ENCODE measurements at regions not wholly inside any gene's neighbourhood (a gene's known extent, or its start where the extent isn't known, plus 50 kb on each side); places are given as distances from the start of the nearest gene placed in this dataset.
A peak's percentile ranks its signal among the peaks of the same experiment; 100 is the strongest.

DNA sequence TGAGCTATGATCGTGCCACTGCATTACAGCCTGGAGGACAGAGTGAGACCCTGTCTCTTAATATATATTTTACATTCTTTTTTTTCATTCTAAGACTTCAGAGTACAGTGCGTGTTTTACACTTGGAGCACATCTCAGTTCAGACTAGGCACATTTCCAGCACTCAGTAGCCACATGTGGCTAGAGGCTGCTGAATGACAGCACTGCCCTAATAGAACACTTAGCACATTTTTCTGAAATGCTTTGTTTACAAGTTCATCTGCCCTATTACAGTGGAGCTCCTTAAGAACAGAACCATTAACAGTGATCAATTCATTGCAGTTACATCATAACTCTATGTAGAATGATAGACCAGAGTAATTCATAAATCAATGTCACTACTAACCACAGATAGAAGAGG lies 138.1 kb downstream of the SUCLG1 start:
- no peak for TF ChIP-seq POLR2A (IDR thresholded peaks at IDR 0.05)
- TF ChIP-seq, protein P1, sequence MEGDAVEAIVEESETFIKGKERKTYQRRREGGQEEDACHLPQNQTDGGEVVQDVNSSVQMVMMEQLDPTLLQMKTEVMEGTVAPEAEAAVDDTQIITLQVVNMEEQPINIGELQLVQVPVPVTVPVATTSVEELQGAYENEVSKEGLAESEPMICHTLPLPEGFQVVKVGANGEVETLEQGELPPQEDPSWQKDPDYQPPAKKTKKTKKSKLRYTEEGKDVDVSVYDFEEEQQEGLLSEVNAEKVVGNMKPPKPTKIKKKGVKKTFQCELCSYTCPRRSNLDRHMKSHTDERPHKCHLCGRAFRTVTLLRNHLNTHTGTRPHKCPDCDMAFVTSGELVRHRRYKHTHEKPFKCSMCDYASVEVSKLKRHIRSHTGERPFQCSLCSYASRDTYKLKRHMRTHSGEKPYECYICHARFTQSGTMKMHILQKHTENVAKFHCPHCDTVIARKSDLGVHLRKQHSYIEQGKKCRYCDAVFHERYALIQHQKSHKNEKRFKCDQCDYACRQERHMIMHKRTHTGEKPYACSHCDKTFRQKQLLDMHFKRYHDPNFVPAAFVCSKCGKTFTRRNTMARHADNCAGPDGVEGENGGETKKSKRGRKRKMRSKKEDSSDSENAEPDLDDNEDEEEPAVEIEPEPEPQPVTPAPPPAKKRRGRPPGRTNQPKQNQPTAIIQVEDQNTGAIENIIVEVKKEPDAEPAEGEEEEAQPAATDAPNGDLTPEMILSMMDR (IDR thresholded peaks at IDR 0.05), result no peak
- no peaks in the 10 kb centered on the region for H3K9me3 ChIP-seq
- H3K4me1 ChIP-seq, result no peaks in the 10 kb centered on the region
- DNase-seq, result no peak
- H3K27me3 ChIP-seq, result no peaks in the 10 kb centered on the region
- H3K4me3 ChIP-seq, result no peak overlapping the region
- H3K36me3 ChIP-seq, result no peaks in the 10 kb centered on the region
- no peak overlapping the region for H3K27ac ChIP-seq

DNA sequence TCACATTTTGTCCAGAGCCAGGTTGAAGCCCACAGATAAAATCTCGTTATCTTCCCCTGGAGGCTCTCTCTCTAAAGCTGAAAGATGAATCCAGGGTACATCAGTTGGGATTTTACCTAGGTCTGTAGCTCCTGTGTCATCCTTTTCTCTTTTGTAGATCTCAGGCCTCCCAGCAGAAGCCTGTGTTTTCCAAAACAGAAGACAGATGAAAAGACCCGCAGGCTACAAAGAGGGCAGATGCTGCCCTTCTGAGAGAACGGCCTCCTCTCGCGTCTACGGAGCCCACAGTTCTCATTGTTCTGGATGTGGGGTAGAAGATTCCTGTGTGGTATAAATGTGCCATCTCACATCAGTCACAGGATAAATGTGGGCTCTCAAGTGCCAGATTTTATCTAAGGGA lies 139.5 kb downstream of the SUCLG1 start:
- Histone ChIP-seq H3K27ac (no peak overlapping the region), H3K4me1 (no peaks in the 10 kb centered on the region), H3K36me3 (no peaks in the 10 kb centered on the region), H3K27me3 (no peaks in the 10 kb centered on the region), H3K9me3 (no peaks in the 10 kb centered on the region), H3K4me3 (no peak overlapping the region)
- no peak for DNase-seq
- no peak for TF ChIP-seq POLR2A (IDR thresholded peaks at IDR 0.05)
- TF ChIP-seq, protein P1 (IDR thresholded peaks at IDR 0.05), result no peak

DNA sequence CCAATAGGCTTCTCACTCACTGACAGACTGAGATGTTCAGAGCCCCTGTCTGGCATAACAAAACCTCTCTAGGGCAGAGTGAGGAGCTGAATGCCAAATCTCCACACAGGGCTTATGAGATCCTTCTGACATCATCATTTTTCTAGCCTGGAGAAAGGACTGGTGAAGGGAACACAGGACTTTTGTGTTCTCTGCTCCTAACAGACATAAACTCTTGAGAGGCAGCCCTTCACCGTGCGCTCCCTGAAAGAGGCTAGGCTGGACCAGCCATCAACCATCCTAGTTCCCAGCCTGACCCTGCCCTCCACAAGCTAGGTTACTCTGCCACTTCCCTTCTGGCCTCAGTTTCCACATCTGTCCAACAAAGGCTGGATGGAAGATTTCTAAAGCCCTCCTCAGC lies 141.9 kb downstream of the SUCLG1 start:
- TF ChIP-seq, protein P1 (IDR thresholded peaks at IDR 0.05), result no peak
- no peak for DNase-seq

DNA sequence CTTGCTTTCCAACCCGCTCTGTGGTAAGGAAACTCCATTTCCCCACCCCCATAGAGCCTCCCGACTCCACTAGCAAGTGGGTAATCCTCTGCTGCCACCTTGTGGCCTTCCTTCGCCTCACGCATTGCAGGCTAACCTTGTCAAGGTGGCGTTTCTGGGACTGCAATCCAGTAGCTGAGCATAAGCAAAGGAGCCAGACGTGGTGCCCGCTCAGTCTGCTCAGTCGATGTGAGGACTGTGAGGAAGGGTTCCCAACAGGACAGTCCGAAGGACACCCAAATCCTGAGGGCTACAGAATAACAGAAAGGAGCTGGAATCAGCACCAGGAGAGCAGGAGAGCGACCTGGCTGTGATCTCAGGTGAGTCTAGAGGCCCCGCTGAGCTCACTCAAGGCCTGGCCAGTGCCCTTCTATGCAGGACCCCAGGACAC lies 144.2 kb downstream of the SUCLG1 start:
- DNase-seq, result peak; percentile 46 to 89 (median 82)
- no peaks in the 10 kb centered on the region for H3K36me3 ChIP-seq
- TF ChIP-seq, protein P1 (IDR thresholded peaks at IDR 0.05), result peak in 5 of 6 experiments; percentile 8 to 90 (median 85)
- no peak for TF ChIP-seq POLR2A (IDR thresholded peaks at IDR 0.05)
- H3K9me3 ChIP-seq, result no peaks in the 10 kb centered on the region
- H3K4me1 ChIP-seq, result no peaks in the 10 kb centered on the region
- no peak overlapping the region for H3K4me3 ChIP-seq
- no peak overlapping the region for H3K27ac ChIP-seq
- H3K27me3 ChIP-seq, result no peaks in the 10 kb centered on the region

More for the DNA sequence above, 141.9 kb downstream of the SUCLG1 start:
- no peaks in the 10 kb centered on the region for H3K4me1 ChIP-seq
- no peaks in the 10 kb centered on the region for H3K9me3 ChIP-seq
- no peak overlapping the region for H3K4me3 ChIP-seq
- no peaks in the 10 kb centered on the region for H3K36me3 ChIP-seq
- H3K27ac ChIP-seq, result no peak overlapping the region
- H3K27me3 ChIP-seq, result no peaks in the 10 kb centered on the region

DNA sequence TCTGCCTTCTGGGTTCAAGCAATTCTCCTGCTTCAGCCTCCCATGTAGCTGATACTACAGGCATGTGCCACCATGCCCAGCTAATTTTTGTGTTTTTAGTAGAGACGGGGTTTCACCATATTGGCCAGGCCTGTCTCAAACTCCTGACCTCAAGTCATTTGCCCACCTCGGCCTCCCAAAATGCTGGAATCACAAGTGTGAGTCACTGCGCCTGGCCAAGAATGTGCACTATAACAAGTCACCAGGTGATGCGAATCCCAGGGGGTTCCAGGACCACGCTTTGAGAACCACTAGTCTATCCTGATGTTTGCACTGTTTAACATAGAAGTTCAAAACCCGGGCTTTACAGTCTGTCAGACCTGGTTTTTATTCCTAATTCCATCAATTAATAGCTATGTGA lies 144.8 kb downstream of the SUCLG1 start:
- Histone ChIP-seq H3K4me3 (no peak overlapping the region), H3K4me1 (no peaks in the 10 kb centered on the region), H3K36me3 (no peaks in the 10 kb centered on the region), H3K9me3 (no peaks in the 10 kb centered on the region), H3K27ac (no peak overlapping the region), H3K27me3 (no peaks in the 10 kb centered on the region)
- DNase-seq, result no peak
- TF ChIP-seq, protein P1 (IDR thresholded peaks at IDR 0.05), result no peak
- TF ChIP-seq POLR2A (IDR thresholded peaks at IDR 0.05), result no peak

DNA sequence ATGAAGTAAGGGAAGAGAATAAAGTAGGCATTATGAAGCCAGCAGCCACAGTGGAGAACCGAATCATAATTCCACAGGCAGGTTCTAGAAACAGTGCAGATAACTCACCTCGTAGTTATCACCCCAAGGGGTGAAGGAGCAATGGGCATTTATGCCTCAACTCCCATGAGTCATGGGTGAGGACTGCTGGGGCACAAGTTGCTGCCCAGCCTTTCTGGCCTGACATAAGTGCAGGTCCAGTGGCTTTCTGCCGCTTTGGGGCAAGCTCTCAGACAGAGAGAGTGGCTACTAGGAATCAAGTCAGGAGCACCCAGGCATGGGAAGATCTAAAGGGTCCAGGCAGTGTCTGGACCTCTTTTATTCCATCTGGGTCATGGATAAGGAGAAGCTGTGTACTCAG lies 149.8 kb downstream of the SUCLG1 start:
- H3K27ac ChIP-seq, result no peak overlapping the region
- no peak overlapping the region for H3K4me3 ChIP-seq
- no peak for DNase-seq
- H3K27me3 ChIP-seq, result no peaks in the 10 kb centered on the region
- no peaks in the 10 kb centered on the region for H3K36me3 ChIP-seq
- H3K9me3 ChIP-seq, result peaks cover 0 to 6% (median 0%) of the 10 kb centered on the region in 4 donors
- no peaks in the 10 kb centered on the region for H3K4me1 ChIP-seq
- TF ChIP-seq, protein P1 (IDR thresholded peaks at IDR 0.05), result no peak
- TF ChIP-seq POLR2A (IDR thresholded peaks at IDR 0.05), result no peak
